GM12891 (cell line): ENCODE measurements at regions not wholly inside any gene's neighbourhood (a gene's known extent, or its start where the extent isn't known, plus 50 kb on each side); places are given as distances from the start of the nearest gene placed in this dataset.

ENCODE experiments used
- POLR2AphosphoS5 ChIP-seq: IDR thresholded peaks from 2 replicates; pipeline ENCODE4 v1.6.1; 2011; ENCODE audit warnings: low read depth, low read length, control low read depth
- TAF1 ChIP-seq: IDR thresholded peaks from 2 replicates; pipeline ENCODE4 v1.6.1; 2011; ENCODE audit warnings: low read depth, low read length, control low read depth

GRCh38 chr16:75948886-75949285 is 222.6 kb upstream of the CPHXL start:
- TF ChIP-seq POLR2AphosphoS5: no peak
- TF ChIP-seq TAF1: no peak
